Naive thymus-derived CD4-positive, alpha-beta T cell (primary cell): ENCODE measurements at regions not wholly inside any gene's neighbourhood (a gene's known extent, or its start where the extent isn't known, plus 50 kb on each side); places are given as distances from the start of the nearest gene placed in this dataset.

Source experiments
- ATAC-seq: fragments of 150-1000 bp; cut with Tn5 transposase; 2 replicates; pipeline ENCODE4 v1.10.0; 2021; ENCODE audit warnings: mild to moderate bottlenecking, moderate library complexity
- CTCF ChIA-PET: fragments of 350-600 bp; sonication (Branson Sonifier 250); formaldehyde crosslinking; loops from one replicate; lab custom pipeline; 2021; ENCODE audit warnings: antibody characterized with exemption; lab: Charles Lee
- POLR2A ChIA-PET: fragments of 350-600 bp; sonication (Branson Sonifier 250); formaldehyde crosslinking; loops from one replicate; lab custom pipeline; 2021; ENCODE audit warnings: antibody characterized with exemption, inconsistent platforms; lab: Charles Lee
- DNase-seq, 9 donors: peaks; one replicate each; pipeline versions ENCODE4 v3.0.0 to v3.0.0-alpha.2; 2020 to 2022; ENCODE audit warnings: mixed read lengths in 1 of 9
- H3K27ac ChIP-seq: one replicate; pipeline ENCODE4 v1.7.0; 2013; ENCODE audit warnings: mild to moderate bottlenecking, low read depth, low read length, moderate library complexity
- H3K27me3 ChIP-seq, 2 donors: one replicate each; pipeline ENCODE4 v1.7.0; 2013; ENCODE audit warnings: low read length in 2 of 2, mild to moderate bottlenecking in 2 of 2, moderate library complexity in 2 of 2; ENCODE audit not compliant: control insufficient read depth in 2 of 2, insufficient read depth in 2 of 2
- H3K36me3 ChIP-seq, 3 experiments: 1 replicate in 2 of 3; 2 replicates in 1 of 3; pipeline ENCODE4 v1.7.0; 2013; ENCODE audit warnings: low read length in 3 of 3, mild to moderate bottlenecking in 3 of 3, moderate library complexity in 1 of 3; ENCODE audit not compliant: insufficient read depth in 3 of 3, control insufficient read depth in 2 of 3
- H3K4me1 ChIP-seq, 2 donors: one replicate each; pipeline ENCODE4 v1.7.0; 2013; ENCODE audit warnings: low read length in 2 of 2, mild to moderate bottlenecking in 2 of 2, moderate library complexity in 1 of 2; ENCODE audit not compliant: control insufficient read depth in 2 of 2, insufficient read depth in 2 of 2
- H3K4me3 ChIP-seq: 2 replicates; pipeline ENCODE4 v1.7.0; 2013; ENCODE audit warnings: mild to moderate bottlenecking, low read length
- H3K9me3 ChIP-seq, 3 experiments: 1 replicate in 2 of 3; 2 replicates in 1 of 3; pipeline ENCODE4 v1.7.0; 2013; ENCODE audit warnings: low read length in 3 of 3; ENCODE audit not compliant: control insufficient read depth in 2 of 3
- H3K27ac Mint-ChIP-seq, 9 donors: one replicate each; pipeline ENCODE4 v1.8.0; 2020 to 2022; ENCODE audit warnings: mixed read lengths in 9 of 9, mild to moderate bottlenecking in 8 of 9, moderate library complexity in 5 of 9, inconsistent platforms in 2 of 9
- H3K27me3 Mint-ChIP-seq, 5 donors: one replicate each; pipeline ENCODE4 v1.8.0; 2021 to 2022; ENCODE audit warnings: mixed read lengths in 5 of 5, mild to moderate bottlenecking in 1 of 5
- H3K36me3 Mint-ChIP-seq, 5 donors: one replicate each; pipeline ENCODE4 v1.8.0; 2020 to 2022; ENCODE audit warnings: mixed read lengths in 5 of 5, mild to moderate bottlenecking in 3 of 5, inconsistent platforms in 1 of 5
- H3K4me1 Mint-ChIP-seq, 7 donors: one replicate each; pipeline ENCODE4 v1.8.0; 2020 to 2022; ENCODE audit warnings: mixed read lengths in 7 of 7, mild to moderate bottlenecking in 3 of 7, inconsistent platforms in 1 of 7
- H3K4me3 Mint-ChIP-seq, 10 donors: one replicate each; pipeline ENCODE4 v1.8.0; 2020 to 2022; ENCODE audit warnings: mild to moderate bottlenecking in 10 of 10, mixed read lengths in 10 of 10, moderate library complexity in 6 of 10, inconsistent platforms in 2 of 10
- H3K9me3 Mint-ChIP-seq, 11 donors: one replicate each; pipeline ENCODE4 v1.8.0; 2020 to 2022; ENCODE audit warnings: mixed read lengths in 11 of 11, mild to moderate bottlenecking in 4 of 11, inconsistent platforms in 1 of 11, moderate library complexity in 1 of 11
- intact Hi-C, 2 donors: fragments of 100-400 bp; cut with micrococcal nuclease; formaldehyde crosslinking; loops; one replicate each; pipeline ENCODE4 v1.15.1; 2023

- Histone ChIP-seq H3K27ac (no peak overlapping the region), H3K9me3 (peaks cover 0 to 6% (median 0%) of the 10 kb centered on the region in 3 experiments), H3K4me1 (no peaks in the 10 kb centered on the region), H3K36me3 (no peaks in the 10 kb centered on the region), H3K27me3 (no peaks in the 10 kb centered on the region), H3K4me3 (no peak overlapping the region)
- no peak for DNase-seq
- ATAC-seq, result no peak
- POLR2A ChIA-PET, result no interaction called here
- no peaks in the 10 kb centered on the region for H3K4me1 Mint-ChIP-seq
- no peak overlapping the region for H3K4me3 Mint-ChIP-seq
- intact Hi-C loops, result no loop called here
- H3K27me3 Mint-ChIP-seq, result peaks cover 0 to 4% (median 0%) of the 10 kb centered on the region in 5 donors
- peaks cover 0 to 3% (median 0%) of the 10 kb centered on the region in 5 donors for H3K36me3 Mint-ChIP-seq
- peaks cover 0 to 23% (median 6%) of the 10 kb centered on the region in 11 donors for H3K9me3 Mint-ChIP-seq
- no peak overlapping the region for H3K27ac Mint-ChIP-seq
- CTCF ChIA-PET, result no interaction called here
Observed at GRCh38 chr1:102085896-102086295, 89.2 kb upstream of the OLFM3 start.

GRCh38 chr1:102084771-102085535, 88.2 kb upstream of the OLFM3 start:
- ChIA-PET POLR2A (no interaction called here), CTCF (no interaction called here)
- intact Hi-C loops, result no loop called here
- Histone ChIP-seq H3K4me3 (no peak overlapping the region), H3K27me3 (no peaks in the 10 kb centered on the region), H3K4me1 (no peaks in the 10 kb centered on the region), H3K36me3 (no peaks in the 10 kb centered on the region), H3K27ac (no peak overlapping the region), H3K9me3 (peaks cover 0 to 6% (median 0%) of the 10 kb centered on the region in 3 experiments)
- Mint-ChIP-seq H3K4me3 (no peak overlapping the region), H3K27ac (no peak overlapping the region), H3K27me3 (peaks cover 0 to 4% (median 0%) of the 10 kb centered on the region in 5 donors), H3K9me3 (peaks cover 0 to 24% (median 5%) of the 10 kb centered on the region in 11 donors), H3K36me3 (peaks cover 0 to 3% (median 0%) of the 10 kb centered on the region in 5 donors), H3K4me1 (no peaks in the 10 kb centered on the region)
- ATAC-seq, result no peak
- DNase-seq, result no peak

GRCh38 chr1:102083192-102083591, 86.5 kb upstream of the OLFM3 start:
- Mint-ChIP-seq H3K36me3 (peaks cover 0 to 3% (median 0%) of the 10 kb centered on the region in 5 donors), H3K27ac (no peak overlapping the region), H3K9me3 (peaks cover 0 to 34% (median 7%) of the 10 kb centered on the region in 11 donors), H3K27me3 (no peaks in the 10 kb centered on the region), H3K4me3 (no peak overlapping the region), H3K4me1 (no peaks in the 10 kb centered on the region)
- H3K9me3 ChIP-seq, result peaks cover 0 to 6% (median 0%) of the 10 kb centered on the region in 3 experiments
- H3K4me1 ChIP-seq, result no peaks in the 10 kb centered on the region
- ATAC-seq, result no peak
- intact Hi-C loops, result no loop called here
- ChIA-PET CTCF (no interaction called here), POLR2A (no interaction called here)
- H3K36me3 ChIP-seq, result no peaks in the 10 kb centered on the region
- DNase-seq, result no peak
- no peaks in the 10 kb centered on the region for H3K27me3 ChIP-seq
- H3K4me3 ChIP-seq, result no peak overlapping the region
- H3K27ac ChIP-seq, result no peak overlapping the region

GRCh38 chr1:102074874-102075273, 78.1 kb upstream of the OLFM3 start:
- no peaks in the 10 kb centered on the region for H3K4me1 ChIP-seq
- intact Hi-C loops, result no loop called here
- Mint-ChIP-seq H3K4me3 (no peak overlapping the region), H3K9me3 (peaks cover 0 to 20% (median 0%) of the 10 kb centered on the region in 11 donors), H3K36me3 (no peaks in the 10 kb centered on the region), H3K27me3 (no peaks in the 10 kb centered on the region), H3K27ac (no peak overlapping the region), H3K4me1 (no peaks in the 10 kb centered on the region)
- H3K4me3 ChIP-seq, result no peak overlapping the region
- no peak for ATAC-seq
- CTCF ChIA-PET, result no interaction called here
- POLR2A ChIA-PET, result no interaction called here
- H3K27ac ChIP-seq, result no peak overlapping the region
- no peaks in the 10 kb centered on the region for H3K9me3 ChIP-seq
- DNase-seq, result no peak
- H3K36me3 ChIP-seq, result no peaks in the 10 kb centered on the region
- H3K27me3 ChIP-seq, result no peaks in the 10 kb centered on the region

GRCh38 chr1:102071451-102071850, 74.7 kb upstream of the OLFM3 start:
- CTCF ChIA-PET, result no interaction called here
- H3K27me3 Mint-ChIP-seq, result no peaks in the 10 kb centered on the region
- H3K4me1 Mint-ChIP-seq, result no peaks in the 10 kb centered on the region
- H3K36me3 Mint-ChIP-seq, result no peaks in the 10 kb centered on the region
- H3K9me3 Mint-ChIP-seq, result peaks cover 0 to 13% (median 2%) of the 10 kb centered on the region in 11 donors
- Histone ChIP-seq H3K36me3 (no peaks in the 10 kb centered on the region), H3K4me3 (no peak overlapping the region), H3K9me3 (no peaks in the 10 kb centered on the region), H3K27ac (no peak overlapping the region), H3K4me1 (no peaks in the 10 kb centered on the region), H3K27me3 (no peaks in the 10 kb centered on the region)
- POLR2A ChIA-PET, result no interaction called here
- ATAC-seq (no peak), DNase-seq (no peak)
- no peak overlapping the region for H3K4me3 Mint-ChIP-seq
- H3K27ac Mint-ChIP-seq, result no peak overlapping the region
- intact Hi-C loops, result no loop called here

- H3K4me3 Mint-ChIP-seq, result no peak overlapping the region
- H3K27ac Mint-ChIP-seq, result no peak overlapping the region
- Histone ChIP-seq H3K4me3 (no peak overlapping the region), H3K27ac (no peak overlapping the region), H3K9me3 (no peaks in the 10 kb centered on the region), H3K4me1 (no peaks in the 10 kb centered on the region), H3K27me3 (no peaks in the 10 kb centered on the region), H3K36me3 (no peaks in the 10 kb centered on the region)
- no peaks in the 10 kb centered on the region for H3K36me3 Mint-ChIP-seq
- DNase-seq, result no peak
- ATAC-seq, result no peak
- intact Hi-C loops, result no loop called here
- CTCF ChIA-PET, result no interaction called here
- POLR2A ChIA-PET, result no interaction called here
- H3K9me3 Mint-ChIP-seq, result peaks cover 0 to 9% (median 0%) of the 10 kb centered on the region in 11 donors
- no peaks in the 10 kb centered on the region for H3K4me1 Mint-ChIP-seq
- H3K27me3 Mint-ChIP-seq, result no peaks in the 10 kb centered on the region
Observed at GRCh38 chr1:102050556-102050955, 53.8 kb upstream of the OLFM3 start.

- Mint-ChIP-seq H3K4me3 (no peak overlapping the region), H3K36me3 (no peaks in the 10 kb centered on the region), H3K27me3 (no peaks in the 10 kb centered on the region), H3K4me1 (no peaks in the 10 kb centered on the region), H3K27ac (no peak overlapping the region), H3K9me3 (peaks cover 0 to 5% (median 0%) of the 10 kb centered on the region in 11 donors)
- CTCF ChIA-PET, result no interaction called here
- no peaks in the 10 kb centered on the region for H3K9me3 ChIP-seq
- no peak overlapping the region for H3K4me3 ChIP-seq
- POLR2A ChIA-PET, result no interaction called here
- no peaks in the 10 kb centered on the region for H3K4me1 ChIP-seq
- intact Hi-C loops, result no loop called here
- no peak for ATAC-seq
- no peak overlapping the region for H3K27ac ChIP-seq
- no peak for DNase-seq
- H3K36me3 ChIP-seq, result no peaks in the 10 kb centered on the region
- no peaks in the 10 kb centered on the region for H3K27me3 ChIP-seq
Observed at GRCh38 chr1:102047724-102048123, 51.0 kb upstream of the OLFM3 start.
